ENCODE measurements at regions not wholly inside any gene's neighbourhood (a gene's known extent, or its start where the extent isn't known, plus 50 kb on each side); places are given as distances from the start of the nearest gene placed in this dataset.
"Not testable (repeated sequence)": the region's sequence is repeated elsewhere in the genome, so short reads cannot be mapped to it uniquely, and the experiment has no call there.

DNA sequence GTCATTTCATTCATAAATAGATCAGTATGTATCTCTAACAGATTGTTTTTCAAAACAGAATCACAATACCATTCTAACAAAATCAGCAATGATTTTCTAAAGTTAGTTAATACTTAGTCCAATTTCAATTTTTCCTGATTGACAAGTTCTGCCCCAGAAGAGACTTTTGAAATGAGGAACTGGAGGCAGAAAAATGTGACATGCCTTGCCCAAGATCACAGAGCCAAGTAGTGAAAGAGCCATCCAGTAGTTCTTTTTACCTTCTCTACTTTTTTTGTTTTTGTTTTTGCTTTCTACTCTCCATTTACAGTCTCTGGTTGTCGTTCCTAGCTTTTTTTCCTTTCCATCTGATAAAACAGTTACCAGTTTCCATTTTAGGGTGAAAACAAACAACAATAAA, 129.3 kb upstream of the TMEM164 start:
- no peak overlapping the region for H3K4me3 ChIP-seq
- H3K27ac ChIP-seq, result peak overlapping the region in 6 of 21 experiments; percentile 3 to 42 (median 24)

DNA sequence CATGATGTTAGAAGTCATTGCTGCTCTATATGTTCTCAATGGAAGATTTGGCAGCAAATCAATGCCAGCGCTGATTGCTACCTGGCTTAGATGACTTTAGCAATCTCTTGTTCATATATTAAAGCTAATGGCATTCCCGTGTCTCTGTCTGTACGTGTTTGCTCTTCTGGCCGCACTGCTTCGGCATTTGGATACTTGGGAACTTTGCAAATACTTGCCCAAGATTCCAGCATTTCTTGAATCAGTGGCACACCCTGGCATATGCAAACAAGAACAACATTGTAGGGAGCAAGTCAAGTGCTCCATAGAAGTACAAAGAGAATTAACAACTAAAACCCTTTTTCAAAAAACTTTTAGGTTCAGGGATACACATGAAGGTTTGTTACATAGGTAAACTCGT, 128.9 kb upstream of the TMEM164 start:
- H3K27ac ChIP-seq, result peak overlapping the region in 8 of 21 experiments; percentile 6 to 55 (median 32)
- H3K4me3 ChIP-seq, result no peak overlapping the region

DNA sequence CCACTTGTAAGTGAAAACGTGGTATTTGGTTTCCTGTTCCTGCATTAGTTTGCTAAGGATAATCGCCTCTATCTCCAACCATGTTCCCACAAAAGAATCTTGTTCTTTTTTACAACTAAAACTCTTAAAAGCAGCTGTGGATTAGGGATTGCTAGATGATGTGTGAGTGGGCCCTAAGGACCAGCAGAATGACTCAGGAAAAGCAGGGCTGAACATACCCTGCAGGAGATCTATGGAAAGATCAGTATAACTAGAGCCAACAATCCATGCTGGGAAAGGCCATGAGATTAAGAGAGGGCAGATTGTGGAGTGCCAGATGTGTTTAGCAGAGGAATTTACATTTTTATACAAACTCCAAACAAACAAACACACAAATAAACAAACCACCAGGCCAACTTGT, 128.4 kb upstream of the TMEM164 start:
- Histone ChIP-seq H3K4me3 (no peak overlapping the region), H3K27ac (peak overlapping the region in 6 of 21 experiments; percentile 6 to 55 (median 31))

DNA sequence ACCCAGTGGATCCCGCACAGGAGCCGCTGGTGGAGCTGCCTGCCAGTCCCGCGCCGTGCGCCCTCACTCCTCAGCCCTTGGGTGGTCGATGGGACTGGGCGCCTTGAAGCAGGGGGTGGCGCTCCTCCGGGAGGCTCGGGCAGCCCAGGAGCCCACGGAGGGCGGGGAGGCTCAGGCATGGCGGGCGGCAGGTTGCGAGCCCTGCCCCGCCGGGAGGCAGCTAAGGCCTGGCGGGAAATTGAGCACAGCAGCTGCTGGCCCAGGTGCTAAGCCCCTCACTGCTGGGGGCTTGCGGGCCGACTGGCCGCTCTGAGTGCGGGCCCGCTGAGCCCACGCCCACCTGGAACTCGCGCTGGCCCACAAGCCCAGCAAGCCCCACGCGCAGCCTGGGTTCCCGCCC, 127.1 kb upstream of the TMEM164 start:
- Histone ChIP-seq H3K27ac (no peak overlapping the region), H3K4me3 (no peak overlapping the region)

DNA sequence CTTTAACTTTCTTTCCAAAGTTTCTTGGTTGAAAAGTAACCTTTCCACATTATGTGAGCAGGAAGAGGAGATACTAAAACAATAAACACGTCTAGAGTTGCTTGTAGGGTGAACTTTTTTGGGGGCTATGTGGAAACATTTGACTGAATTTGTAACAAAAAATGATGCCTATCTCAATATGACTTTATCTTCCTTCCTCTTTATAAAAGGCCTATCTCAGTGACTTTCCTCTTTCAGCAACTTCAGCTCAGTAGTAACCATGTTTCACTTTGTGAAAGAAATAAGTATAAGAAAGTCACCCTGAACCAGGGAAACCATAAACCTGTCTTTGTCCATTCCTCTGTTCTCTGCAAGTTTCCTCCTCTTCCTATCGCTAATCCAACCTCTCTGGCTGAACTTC, 124.7 kb upstream of the TMEM164 start:
- no peak overlapping the region for H3K27ac ChIP-seq
- H3K4me3 ChIP-seq, result no peak overlapping the region

DNA sequence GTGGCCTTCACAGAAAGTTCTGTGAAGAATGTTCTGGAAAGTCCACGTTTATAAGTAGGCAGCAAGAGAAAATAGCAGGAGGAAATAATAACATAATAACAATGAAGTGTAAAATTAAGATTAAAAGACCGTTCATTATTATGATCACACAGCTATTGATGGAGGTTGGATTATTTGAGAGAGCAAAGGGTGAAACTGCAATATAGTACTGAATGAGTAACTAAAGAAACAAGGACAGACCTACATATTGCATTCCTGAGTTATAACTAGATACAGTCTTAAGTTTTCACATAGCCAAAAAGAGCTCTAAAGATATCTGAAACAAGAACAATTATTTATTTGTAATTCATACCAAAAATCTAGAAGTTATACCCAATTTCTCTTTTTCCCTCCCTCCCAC, 122.9 kb upstream of the TMEM164 start:
- Histone ChIP-seq H3K27ac (no peak overlapping the region), H3K4me3 (no peak overlapping the region)

DNA sequence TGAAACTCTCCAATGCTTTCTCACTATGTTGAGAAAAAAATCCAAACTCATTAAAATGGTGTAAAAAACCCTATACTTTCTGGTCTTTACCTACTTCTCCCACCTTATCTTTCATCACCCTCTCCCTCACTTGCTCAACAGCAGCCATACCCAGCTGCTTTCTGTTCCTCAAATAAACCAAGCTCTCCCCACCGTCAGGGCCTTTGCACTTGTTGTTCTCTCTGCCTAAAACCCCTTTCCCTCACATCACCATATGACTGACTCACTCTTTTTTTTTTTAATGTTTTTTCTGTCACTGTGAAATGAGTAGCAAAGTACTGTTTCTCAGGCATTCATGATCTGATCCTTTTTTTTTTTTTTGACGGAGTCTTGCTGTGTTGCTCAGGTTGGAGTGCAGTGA, 122.3 kb upstream of the TMEM164 start:
- H3K27ac ChIP-seq, result no peak overlapping the region

DNA sequence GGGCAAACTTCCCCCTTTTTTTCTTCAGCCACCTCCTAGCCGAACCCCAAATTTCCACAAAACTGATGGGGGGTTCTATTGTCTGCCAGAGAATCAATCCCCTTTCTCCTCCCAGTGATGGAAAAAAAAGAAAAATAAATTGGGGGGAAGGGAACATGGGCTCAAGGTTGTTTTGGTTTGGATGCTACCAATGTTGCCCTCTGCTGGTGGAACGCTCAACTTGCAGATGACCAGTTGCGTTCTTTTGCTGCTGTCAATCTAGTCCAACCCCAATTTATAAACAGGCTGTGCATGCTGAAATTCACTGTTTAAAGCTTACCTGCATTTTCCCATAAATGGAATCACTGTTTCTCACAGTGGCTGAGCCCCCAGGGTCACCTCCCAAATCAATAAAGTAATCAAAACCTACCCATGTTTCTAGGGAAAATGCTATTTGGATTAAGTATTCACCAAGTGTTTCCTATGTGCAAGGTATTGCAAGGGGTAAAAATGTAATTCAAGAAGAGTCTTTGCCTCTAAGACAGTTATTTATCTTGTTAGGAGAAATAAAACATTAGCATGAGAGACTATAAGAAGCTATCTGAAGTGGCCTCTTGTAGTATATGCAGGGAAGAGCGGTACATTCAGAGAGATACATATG, 116.7 kb upstream of the TMEM164 start:
- Histone ChIP-seq H3K27ac (no peak overlapping the region), H3K4me3 (no peak overlapping the region)

More for the DNA sequence above, 122.3 kb upstream of the TMEM164 start:
- no peak overlapping the region for H3K4me3 ChIP-seq

DNA sequence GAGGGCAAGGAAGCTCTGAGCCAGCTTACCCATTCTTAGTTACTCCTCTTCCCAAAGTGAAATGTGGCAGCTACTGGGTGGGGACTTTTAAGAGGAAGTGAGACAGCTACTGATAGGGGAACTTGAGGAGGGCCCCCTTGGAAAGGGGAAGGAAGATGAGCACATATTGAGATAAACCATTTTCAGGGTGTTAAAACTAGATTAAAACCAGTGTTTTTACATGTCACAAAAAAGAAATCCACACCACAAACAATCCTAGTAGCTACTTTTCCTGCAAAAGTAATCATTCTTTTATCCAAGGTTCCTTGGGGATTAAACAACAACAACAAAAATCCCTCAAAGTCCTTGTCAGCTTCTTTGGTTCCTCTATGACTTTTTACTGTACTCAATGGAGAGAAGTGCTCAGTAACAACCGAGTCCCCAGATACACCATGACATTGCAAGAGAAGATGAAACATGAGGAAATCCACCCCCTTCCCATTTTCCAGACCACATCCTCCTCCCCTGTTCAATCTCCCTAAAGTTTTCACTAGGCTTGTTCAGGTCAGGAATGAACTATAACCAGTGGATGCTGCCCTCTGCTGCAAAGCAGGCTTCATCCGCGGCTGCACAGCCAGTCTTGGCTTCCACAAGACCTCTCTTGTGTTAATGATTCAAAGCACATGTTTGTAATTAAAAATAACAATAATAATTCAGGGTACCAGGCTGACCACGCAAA, 113.5 kb upstream of the TMEM164 start:
- no peak overlapping the region for H3K4me3 ChIP-seq
- H3K27ac ChIP-seq, result peak overlapping the region in 4 of 21 experiments; percentile 14 to 63 (median 24)

DNA sequence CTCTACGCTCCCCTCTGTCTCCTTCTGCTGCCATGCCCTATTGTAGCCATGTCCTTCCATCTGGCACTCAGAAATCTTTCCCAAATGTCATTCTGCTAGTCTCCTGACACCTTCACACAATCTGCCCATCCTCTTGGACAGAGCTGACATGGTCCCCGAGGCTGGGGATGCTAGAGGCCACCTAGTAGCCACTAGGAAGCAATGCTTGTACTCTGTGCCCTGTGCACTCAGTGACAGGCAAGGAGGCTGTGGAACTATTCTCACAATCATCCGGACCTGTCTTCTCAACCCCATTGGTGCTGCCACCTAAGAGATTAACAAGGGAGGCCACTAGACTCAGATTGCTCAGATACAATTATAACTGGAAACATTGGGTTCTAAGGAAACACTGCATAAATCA, 112.6 kb upstream of the TMEM164 start:
- Histone ChIP-seq H3K27ac (peak overlapping the region in 4 of 21 experiments; percentile 3 to 46 (median 20)), H3K4me3 (no peak overlapping the region)

DNA sequence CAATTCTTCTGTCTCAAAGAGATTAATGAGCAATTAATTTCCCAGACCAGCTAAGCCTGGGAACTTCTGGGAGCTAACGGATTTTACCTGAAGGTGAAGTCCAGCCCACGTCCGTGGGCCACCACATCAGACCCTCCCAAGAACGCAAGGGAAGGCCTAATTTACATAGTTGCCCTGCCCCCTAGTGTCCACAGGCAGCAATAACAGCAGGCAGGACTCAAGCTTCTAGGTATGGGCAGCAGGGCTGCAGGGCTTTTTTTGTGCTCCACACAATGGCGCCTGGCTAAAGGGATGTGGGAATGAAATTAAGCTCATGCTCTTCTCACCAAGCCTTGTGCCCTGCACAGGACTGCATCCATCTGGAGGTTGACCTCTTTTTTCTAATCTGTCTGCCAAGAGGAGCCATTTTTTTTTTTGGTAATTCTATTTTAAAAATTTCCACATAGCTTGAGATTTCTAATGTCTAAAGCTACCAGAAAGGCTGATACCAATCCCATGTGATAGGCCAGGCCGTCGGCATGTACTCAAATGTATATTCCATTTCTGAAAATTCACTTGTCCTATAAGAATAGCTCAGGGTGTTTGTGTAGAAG, 111.9 kb upstream of the TMEM164 start:
- no peak overlapping the region for H3K4me3 ChIP-seq
- H3K27ac ChIP-seq, result no peak overlapping the region

DNA sequence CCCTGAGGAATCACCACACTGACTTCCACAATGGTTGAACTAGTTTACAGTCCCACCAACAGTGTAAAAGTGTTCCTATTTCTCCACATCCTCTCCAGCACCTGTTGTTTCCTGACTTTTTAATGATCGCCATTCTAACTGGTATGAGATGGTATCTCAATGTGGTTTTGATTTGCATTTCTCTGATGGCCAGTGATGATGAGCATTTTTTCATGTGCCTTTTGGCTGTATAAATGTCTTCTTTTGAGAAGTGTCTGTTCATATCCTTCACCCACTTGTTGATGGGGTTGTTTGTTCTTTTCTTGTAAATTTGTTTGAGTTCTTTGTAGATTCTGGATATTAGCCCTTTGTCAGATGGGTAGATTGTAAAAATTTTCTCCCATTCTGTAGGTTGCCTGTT, 106.9 kb upstream of the TMEM164 start:
- not testable (repeated sequence) for H3K4me3 ChIP-seq, H3K27ac ChIP-seq

DNA sequence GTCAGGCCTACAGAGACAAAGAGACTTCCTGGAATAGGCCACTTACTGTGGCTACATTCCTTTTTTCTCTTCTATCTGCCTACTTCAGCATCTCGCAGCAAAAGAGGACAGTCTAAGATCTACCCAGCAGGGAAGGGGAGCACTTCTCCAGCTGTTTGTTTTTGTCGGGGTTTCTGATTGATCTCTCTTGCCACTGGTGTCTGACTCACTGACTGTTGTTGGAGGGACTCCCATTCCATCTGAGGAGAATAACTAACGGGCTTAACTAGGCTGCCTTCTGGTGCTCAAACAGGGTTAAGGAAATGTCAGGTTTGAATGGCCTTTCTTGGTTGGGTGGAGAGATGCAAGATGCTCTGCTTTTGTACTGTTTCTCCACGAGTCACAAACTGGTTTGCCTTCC, 100.2 kb upstream of the TMEM164 start:
- H3K27ac ChIP-seq, result no peak overlapping the region
- no peak overlapping the region for H3K4me3 ChIP-seq

DNA sequence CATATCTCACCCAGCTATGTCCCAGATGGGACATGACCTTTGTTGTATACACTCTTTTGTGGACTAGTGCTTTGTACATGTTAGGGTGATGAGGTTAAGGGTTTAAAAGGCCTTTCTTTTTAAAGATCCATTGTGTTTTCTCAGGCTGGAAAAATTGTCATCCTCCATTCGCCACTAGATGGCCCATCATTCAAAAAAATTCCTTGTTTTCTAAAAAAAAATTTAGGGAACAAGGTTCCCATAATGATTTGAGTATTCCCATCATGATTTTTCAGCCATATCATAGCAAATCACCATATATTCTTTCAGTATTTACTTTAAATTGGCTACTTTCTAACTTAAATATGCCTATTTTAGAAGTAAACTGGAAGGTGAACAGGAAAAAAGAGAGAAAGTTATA, 91.9 kb upstream of the TMEM164 start:
- H3K4me3 ChIP-seq, result no peak overlapping the region
- H3K27ac ChIP-seq, result no peak overlapping the region

DNA sequence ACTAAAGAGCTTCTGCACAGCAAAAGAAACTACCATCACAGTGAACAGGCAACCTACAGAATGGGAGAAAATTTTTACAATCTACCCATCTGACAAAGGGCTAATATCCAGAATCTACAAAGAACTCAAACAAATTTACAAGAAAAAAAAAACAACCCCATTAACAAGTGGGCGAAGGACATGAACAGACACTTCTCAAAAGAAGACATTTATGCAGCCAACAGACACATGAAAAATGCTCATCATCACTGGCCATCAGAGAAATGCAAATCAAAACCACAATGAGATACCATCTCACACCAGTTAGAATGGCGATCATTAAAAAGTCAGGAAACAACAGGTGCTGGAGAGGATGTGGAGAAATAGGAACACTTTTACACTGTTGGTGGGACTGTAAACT, 89.9 kb upstream of the TMEM164 start:
- H3K27ac ChIP-seq, H3K4me3 ChIP-seq: not testable (repeated sequence)

DNA sequence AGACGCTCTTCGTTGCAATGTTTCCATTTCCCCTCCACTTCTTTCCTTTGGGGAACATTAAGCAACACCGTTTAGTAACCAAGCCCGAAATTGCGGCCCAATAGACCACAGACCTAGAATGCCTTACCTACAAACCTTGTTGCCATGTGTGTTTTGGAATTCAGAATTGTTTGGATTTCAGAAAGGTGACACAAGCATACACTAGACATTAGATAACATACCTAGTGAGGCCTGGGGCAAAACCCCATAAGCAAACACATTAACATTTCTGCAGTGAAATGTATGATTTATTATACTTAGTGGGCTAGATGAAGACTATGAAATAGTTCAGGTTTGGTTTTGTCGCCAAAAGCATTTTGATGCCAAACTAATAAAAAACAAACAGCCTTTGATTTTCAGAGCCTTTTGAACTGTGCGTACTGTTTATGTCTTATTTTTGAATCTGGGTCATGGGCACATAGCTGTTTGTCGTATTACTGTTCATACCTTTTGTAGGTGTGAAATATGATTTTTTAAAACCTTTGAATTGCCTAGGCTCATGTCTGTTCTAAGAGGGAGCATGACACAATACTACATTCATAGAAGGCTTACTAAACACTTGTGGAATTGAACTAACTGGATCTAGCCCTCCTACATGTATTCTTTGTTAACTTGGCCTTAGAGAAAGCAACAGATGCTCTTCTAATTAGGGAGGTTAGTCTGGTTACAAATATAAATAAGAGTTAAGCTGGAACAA, 88.6 kb upstream of the TMEM164 start:
- H3K4me3 ChIP-seq, result no peak overlapping the region
- H3K27ac ChIP-seq, result no peak overlapping the region

DNA sequence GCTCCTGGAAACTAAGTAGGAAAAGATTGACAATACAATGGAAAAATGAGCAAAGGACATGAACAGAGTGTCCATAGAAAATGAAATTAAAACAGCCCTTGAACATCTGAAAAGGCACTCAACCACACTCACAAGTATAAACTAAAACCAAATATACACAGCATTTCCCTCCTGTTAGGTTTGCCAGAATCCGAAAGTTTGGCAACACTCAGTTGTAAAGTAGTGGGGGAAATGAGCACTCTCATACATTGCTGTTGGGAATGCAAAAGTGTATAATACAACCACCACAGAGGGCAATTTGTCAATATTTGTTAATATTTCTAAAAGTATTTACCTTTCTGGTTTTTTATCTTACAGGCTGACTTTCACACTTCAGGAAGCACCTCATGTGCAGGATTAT, 84.2 kb upstream of the TMEM164 start:
- no peak overlapping the region for H3K4me3 ChIP-seq
- H3K27ac ChIP-seq, result no peak overlapping the region

DNA sequence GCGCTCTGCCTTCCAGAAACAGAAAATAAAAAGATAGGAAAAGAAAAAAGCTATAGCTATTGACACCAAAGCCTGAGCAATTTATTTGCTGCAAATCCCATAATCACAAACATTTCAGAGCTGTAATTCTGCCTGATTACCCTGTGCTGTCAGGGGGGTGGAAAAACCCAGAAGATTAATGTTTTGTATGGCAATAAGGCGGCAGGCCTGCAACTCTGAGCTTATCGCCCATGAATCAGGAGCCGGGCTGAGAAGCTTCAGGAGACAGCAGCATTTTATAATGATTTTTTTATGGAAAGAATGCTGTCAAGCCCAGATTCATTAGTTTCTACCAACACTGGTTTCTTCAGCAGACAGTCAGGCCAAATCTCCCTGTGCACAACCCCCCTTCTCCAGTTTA, 82.6 kb upstream of the TMEM164 start:
- H3K4me3 ChIP-seq, result no peak overlapping the region
- H3K27ac ChIP-seq, result no peak overlapping the region

DNA sequence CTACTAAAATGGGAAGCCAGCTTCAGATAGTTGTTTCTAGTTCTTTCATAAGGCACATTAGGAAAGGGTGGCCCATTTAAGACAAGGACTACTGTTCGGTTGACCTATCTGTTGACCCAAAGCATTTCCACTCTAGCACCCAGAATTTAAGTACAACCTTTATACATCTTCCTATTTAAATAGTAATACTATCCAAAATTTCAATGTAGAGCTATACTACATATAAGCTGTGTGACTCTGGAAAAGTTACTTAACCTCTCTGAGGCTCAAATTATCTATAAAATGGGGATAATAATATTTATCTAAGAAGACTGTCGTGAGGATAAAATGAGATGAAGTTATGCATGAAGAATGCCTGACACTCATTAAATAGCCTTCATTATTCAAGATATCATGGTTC, 82.0 kb upstream of the TMEM164 start:
- H3K4me3 ChIP-seq, result no peak overlapping the region
- H3K27ac ChIP-seq, result no peak overlapping the region

DNA sequence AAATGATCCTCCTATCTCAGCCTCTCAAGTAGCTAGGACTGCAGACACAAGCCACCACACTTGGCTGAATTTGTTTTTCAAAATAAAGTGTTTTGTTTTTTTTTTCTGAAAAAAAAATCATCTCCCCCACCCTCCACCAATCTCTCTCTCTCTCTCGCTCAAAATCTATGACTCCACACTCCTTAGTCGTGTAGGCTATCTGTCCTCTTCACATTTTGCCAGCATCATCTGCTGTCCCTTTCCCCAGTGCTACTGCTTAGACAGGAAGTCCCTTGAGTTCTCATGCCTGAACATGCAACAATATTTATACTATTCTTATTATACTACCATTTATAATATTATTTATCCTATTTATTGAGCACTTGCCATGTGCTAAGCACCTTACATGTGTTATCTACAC, 80.7 kb upstream of the TMEM164 start:
- Histone ChIP-seq H3K4me3 (no peak overlapping the region), H3K27ac (no peak overlapping the region)

DNA sequence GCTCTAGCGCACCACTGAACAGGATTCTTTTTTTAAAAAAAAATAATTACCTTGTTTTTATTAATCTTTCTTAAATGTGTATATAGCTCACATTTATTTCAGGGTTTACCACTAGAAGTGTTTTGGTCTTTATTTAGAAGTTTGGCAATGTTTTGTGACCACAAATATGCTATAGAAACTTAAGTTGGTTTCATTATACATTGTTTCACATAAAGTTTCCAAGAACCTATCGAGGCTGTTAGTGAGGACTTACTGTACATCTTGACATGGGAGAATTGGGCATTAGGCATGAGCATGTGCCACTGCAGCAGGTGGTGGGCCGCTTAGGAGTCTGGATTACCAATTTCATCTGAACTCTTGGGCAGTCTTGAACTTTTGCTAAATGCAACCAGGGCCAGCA, 77.9 kb upstream of the TMEM164 start:
- H3K27ac ChIP-seq, H3K4me3 ChIP-seq: not testable (repeated sequence)
